H1 (cell line): ENCODE measurements at regions not wholly inside any gene's neighbourhood (a gene's known extent, or its start where the extent isn't known, plus 50 kb on each side); places are given as distances from the start of the nearest gene placed in this dataset.

Experiments
- CTCF ChIA-PET: fragments of 300-600 bp; sonication (Branson Sonifier 250); formaldehyde crosslinking; loops from one replicate; lab custom pipeline; 2021; ENCODE audit not compliant: partially characterized antibody; lab: Charles Lee
- POLR2A ChIA-PET: fragments of 300-600 bp; sonication (Branson Sonifier 250); formaldehyde crosslinking; loops from one replicate; lab custom pipeline; 2021; ENCODE audit warnings: inconsistent platforms; ENCODE audit not compliant: partially characterized antibody; lab: Charles Lee
- DNase-seq, 2 experiments: peaks; one replicate each; pipeline versions ENCODE4 v3.0.0 to v3.0.0-alpha.2; 2010 to 2022; ENCODE audit warnings: low spot score in 2 of 2, low read depth in 1 of 2, mixed read lengths in 1 of 2
- FAIRE-seq: peaks from 2 replicates; lab custom pipeline; 2011; peaks lifted over from hg19 to GRCh38; lab: Jason Lieb, UNC
- H2AFZ ChIP-seq: 2 replicates; pipeline ENCODE4 v1.8.1; 2012; ENCODE audit warnings: low read length, inconsistent platforms
- H2AK5ac ChIP-seq: 2 replicates; pipeline ENCODE4 v1.6.1; 2013; ENCODE audit warnings: low read depth, low read length
- H2BK120ac ChIP-seq: replicated peaks from 2 replicates; pipeline ENCODE3; 2013; ENCODE audit warnings: low read depth, low read length, inconsistent platforms
- H2BK12ac ChIP-seq: 2 replicates; pipeline ENCODE4 v1.6.1; 2013; ENCODE audit warnings: low read depth, low read length
- H2BK15ac ChIP-seq: 2 replicates; pipeline ENCODE4 v1.6.1; 2013; ENCODE audit warnings: low read length
- H2BK20ac ChIP-seq: 2 replicates; pipeline ENCODE4 v1.6.1; 2013; ENCODE audit warnings: low read length
- H2BK5ac ChIP-seq: 2 replicates; pipeline ENCODE4 v1.6.1; 2013; ENCODE audit warnings: low read depth, low read length
- H3K14ac ChIP-seq: 2 replicates; pipeline ENCODE4 v1.6.1; 2013; ENCODE audit warnings: inconsistent platforms; ENCODE audit not compliant: insufficient read length
- H3K18ac ChIP-seq: 2 replicates; pipeline ENCODE4 v1.6.1; 2013; ENCODE audit warnings: low read length; ENCODE audit errors: extremely low read depth
- H3K23ac ChIP-seq: 2 replicates; pipeline ENCODE4 v1.6.1; 2013; ENCODE audit warnings: inconsistent platforms; ENCODE audit not compliant: insufficient read length
- H3K23me2 ChIP-seq: 2 replicates; pipeline ENCODE4 v1.6.1; 2013; ENCODE audit warnings: low read depth, low read length
- H3K27ac ChIP-seq: 2 replicates; pipeline ENCODE4 v1.6.1; 2011; ENCODE audit warnings: low read depth, low read length, inconsistent platforms
- H3K27me3 ChIP-seq, 4 experiments: replicated peaks in 1 of 4; 1 replicate in 1 of 4; 2 replicates in 3 of 4; pipeline versions ENCODE4 v1.6.1 to v1.8.1; 2011 to 2013; ENCODE audit warnings: low read length in 3 of 4, mild to moderate bottlenecking in 3 of 4, inconsistent platforms in 2 of 4, mixed read lengths in 2 of 4, moderate library complexity in 1 of 4; ENCODE audit not compliant: control insufficient read depth in 3 of 4, insufficient read depth in 3 of 4; ENCODE audit errors: extremely low read depth in 1 of 4
- H3K36me3 ChIP-seq, 4 experiments: 2 replicates each; pipeline versions ENCODE4 v1.6.1 to v1.8.1; 2011 to 2013; ENCODE audit warnings: mild to moderate bottlenecking in 4 of 4, low read length in 3 of 4, moderate library complexity in 2 of 4, control low read depth in 1 of 4, inconsistent platforms in 1 of 4; ENCODE audit not compliant: insufficient read depth in 4 of 4, control insufficient read depth in 2 of 4
- H3K4ac ChIP-seq: replicated peaks from 2 replicates; pipeline ENCODE3; 2013; ENCODE audit warnings: low read length, low read depth, mixed read lengths, inconsistent platforms; ENCODE audit not compliant: insufficient read length
- H3K4me1 ChIP-seq, 4 experiments: replicated peaks in 1 of 4; 1 replicate in 1 of 4; 2 replicates in 3 of 4; pipeline versions ENCODE4 v1.6.1 to v1.8.1; 2011 to 2013; ENCODE audit warnings: low read length in 3 of 4, inconsistent platforms in 2 of 4, mixed read lengths in 1 of 4; ENCODE audit not compliant: insufficient read depth in 4 of 4, control insufficient read depth in 3 of 4
- H3K4me2 ChIP-seq, 2 experiments: 2 replicates each; pipeline versions ENCODE4 v1.6.1 to v1.8.1; 2011 to 2013; ENCODE audit warnings: low read depth in 2 of 2, low read length in 2 of 2, control low read depth in 1 of 2, inconsistent platforms in 1 of 2, mild to moderate bottlenecking in 1 of 2; ENCODE audit not compliant: insufficient read depth in 1 of 2
- H3K4me3 ChIP-seq, 4 experiments: fragments of 200-600, 300-600 bp in 1 of 4; sonication (generic), shearing (Covaris generic), sonication (Bioruptor Twin) in 1 of 4; 2 replicates each; pipeline versions ENCODE4 v1.5.1 to v1.8.1; 2011 to 2016; ENCODE audit warnings: low read length in 4 of 4, low read depth in 3 of 4, control low read depth in 2 of 4, inconsistent platforms in 2 of 4, mild to moderate bottlenecking in 2 of 4, mixed read lengths in 1 of 4, moderate library complexity in 1 of 4; ENCODE audit not compliant: insufficient read depth in 2 of 4; ENCODE audit errors: extremely low read depth in 1 of 4
- H3K56ac ChIP-seq: replicated peaks from 2 replicates; pipeline ENCODE3; 2013; ENCODE audit warnings: low read depth, mild to moderate bottlenecking, mixed read lengths, low read length, inconsistent platforms; ENCODE audit not compliant: insufficient read length
- H3K79me1 ChIP-seq: 2 replicates; pipeline ENCODE4 v1.6.1; 2013; ENCODE audit warnings: low read depth, low read length, control low read depth
- H3K79me2 ChIP-seq, 2 experiments: 2 replicates each; pipeline versions ENCODE4 v1.6.1 to v1.8.1; 2012 to 2013; ENCODE audit warnings: low read length in 2 of 2, mild to moderate bottlenecking in 2 of 2, inconsistent platforms in 1 of 2; ENCODE audit not compliant: insufficient read depth in 2 of 2, control insufficient read depth in 1 of 2
- H3K9ac ChIP-seq, 4 experiments: replicated peaks in 1 of 4; 1 replicate in 1 of 4; 2 replicates in 3 of 4; pipeline versions ENCODE4 v1.6.1 to v1.8.1; 2011 to 2013; ENCODE audit warnings: low read depth in 3 of 4, low read length in 3 of 4, control low read depth in 2 of 4, mild to moderate bottlenecking in 2 of 4, moderate library complexity in 2 of 4, inconsistent platforms in 1 of 4; ENCODE audit errors: extremely low read depth in 1 of 4
- H3K9me3 ChIP-seq, 2 experiments: 2 replicates each; pipeline versions ENCODE4 v1.6.1 to v1.8.1; 2012 to 2013; ENCODE audit warnings: mild to moderate bottlenecking in 2 of 2, moderate library complexity in 2 of 2, control low read depth in 1 of 2, inconsistent platforms in 1 of 2, low read depth in 1 of 2, low read length in 1 of 2, mixed read lengths in 1 of 2; ENCODE audit not compliant: insufficient read depth in 2 of 2
- H4K20me1 ChIP-seq, 2 experiments: replicated peaks in 1 of 2; 2 replicates each; pipeline versions ENCODE3 to v1.8.1; 2011 to 2013; ENCODE audit warnings: inconsistent platforms in 2 of 2, low read length in 2 of 2, mild to moderate bottlenecking in 1 of 2; ENCODE audit not compliant: insufficient read depth in 2 of 2, control insufficient read depth in 1 of 2
- H4K5ac ChIP-seq: 2 replicates; pipeline ENCODE4 v1.6.1; 2013; ENCODE audit warnings: low read length, low read depth, mixed read lengths, inconsistent platforms; ENCODE audit not compliant: insufficient read length
- H4K8ac ChIP-seq: 2 replicates; pipeline ENCODE4 v1.8.0; 2013; ENCODE audit warnings: mild to moderate bottlenecking, moderate library complexity, low read length, inconsistent platforms; ENCODE audit not compliant: insufficient read depth; ENCODE audit errors: extremely low read depth
- H4K91ac ChIP-seq: replicated peaks from 2 replicates; pipeline ENCODE3; 2013; ENCODE audit warnings: low read length, mixed read lengths, inconsistent platforms; ENCODE audit not compliant: insufficient read length
- CHD1 ChIP-seq: IDR thresholded peaks from 2 replicates; pipeline ENCODE4 v1.6.1; 2012; ENCODE audit warnings: low read depth, low read length, improper control_type of control experiment
- CHD2 ChIP-seq: IDR thresholded peaks from 2 replicates; pipeline ENCODE4 v1.6.1; 2012; ENCODE audit warnings: low read length, improper control_type of control experiment
- EGR1 ChIP-seq: IDR thresholded peaks from 2 replicates; pipeline ENCODE4 v1.6.1; 2011; ENCODE audit warnings: low read depth, low read length, borderline replicate concordance
- GABPA ChIP-seq: IDR thresholded peaks from 2 replicates; pipeline ENCODE4 v1.6.1; 2011; ENCODE audit warnings: mild to moderate bottlenecking, low read length, moderate library complexity, borderline replicate concordance; ENCODE audit not compliant: insufficient read depth
- JUND ChIP-seq: IDR thresholded peaks from 2 replicates; pipeline ENCODE4 v1.6.1; 2011; ENCODE audit warnings: mild to moderate bottlenecking, improper control_type of control experiment, low read length
- KDM1A ChIP-seq: fragments of 200-600, 300-600 bp; sonication (generic); IDR thresholded peaks from 2 replicates; pipeline ENCODE4 v1.7.1; 2016; ENCODE audit warnings: mild to moderate bottlenecking, low read length, borderline replicate concordance
- NANOG ChIP-seq: IDR thresholded peaks from 2 replicates; pipeline ENCODE4 v1.6.1; 2011; ENCODE audit warnings: low read length, low read depth, mild to moderate bottlenecking, inconsistent platforms; ENCODE audit not compliant: insufficient read depth, poor library complexity, severe bottlenecking
- PHF8 ChIP-seq: fragments of 200-600 bp; sonication (generic); conservative IDR thresholded peaks from 2 replicates; pipeline ENCODE4 v1.7.1; 2012; ENCODE audit warnings: low read depth, mild to moderate bottlenecking, inconsistent platforms, low read length, moderate library complexity
- POLR2AphosphoS5 ChIP-seq: IDR thresholded peaks from 2 replicates; pipeline ENCODE4 v1.6.1; 2011; ENCODE audit warnings: low read depth, low read length
- RXRA ChIP-seq: IDR thresholded peaks from 2 replicates; pipeline ENCODE4 v1.6.1; 2011; ENCODE audit warnings: low read depth, mild to moderate bottlenecking, low read length, moderate library complexity; ENCODE audit not compliant: insufficient read depth
- SIRT6 ChIP-seq: IDR thresholded peaks from one replicate; pipeline ENCODE4 v1.7.1; 2012; ENCODE audit warnings: low read length, inconsistent platforms
- SP1 ChIP-seq: IDR thresholded peaks from 2 replicates; pipeline ENCODE4 v1.6.1; 2011; ENCODE audit warnings: low read depth, low read length
- SRF ChIP-seq: IDR thresholded peaks from 2 replicates; pipeline ENCODE4 v1.6.1; 2011; ENCODE audit warnings: mild to moderate bottlenecking, low read depth, low read length, moderate library complexity
- TAF1 ChIP-seq: IDR thresholded peaks from 2 replicates; pipeline ENCODE4 v1.6.1; 2011; ENCODE audit warnings: mild to moderate bottlenecking, low read depth, low read length
- ZNF274 ChIP-seq: IDR thresholded peaks from 2 replicates; pipeline ENCODE4 v1.7.0; 2012; ENCODE audit warnings: low read length, borderline replicate concordance; ENCODE audit errors: extremely low read depth
- WGBS, 2 experiments: shearing (Covaris generic) in 1 of 2; methylation state at CpG; one replicate each; pipeline versions ENCODE4 v1.1.6 to v1.1.7; 2013 to 2015; ENCODE audit warnings: low lambda C conversion rate in 2 of 2, mixed read lengths in 2 of 2, inconsistent platforms in 1 of 2, low coverage in 1 of 2, missing lambda C conversion rate in 1 of 2; ENCODE audit not compliant: insufficient replicate concordance in 2 of 2, insufficient coverage in 1 of 2, insufficient read length in 1 of 2; ENCODE audit errors: extremely low coverage in 1 of 2, missing lambda C conversion rate in 1 of 2; 5-methylcytosine and 5-hydroxymethylcytosine counted together
- TF ChIP-seq, protein P1 (sequence below): IDR thresholded peaks from 2 replicates; pipeline ENCODE4 v1.6.1; 2012; ENCODE audit warnings: inconsistent platforms

- H4K8ac ChIP-seq = no peak overlapping the region
- peaks cover 0 to 6% (median 2%) of the 10 kb centered on the region in 4 experiments; a peak in 3 of 7 replicates for H3K4me1 ChIP-seq
- H3K56ac ChIP-seq = no peak overlapping the region
- no peaks in the 10 kb centered on the region for H3K79me2 ChIP-seq
- no peak overlapping the region for H2BK12ac ChIP-seq
- no peaks in the 10 kb centered on the region for H3K9me3 ChIP-seq
- no peak overlapping the region for H3K4me2 ChIP-seq
- DNase-seq (no peak), FAIRE-seq (no peak)
- no peak overlapping the region for H2BK20ac ChIP-seq
- 87% methylated on average over 7 of the region's 7 CpGs; no CpG with 5 or more reads in 1 of the 2 experiments for WGBS, 2 experiments
- no peak overlapping the region for H3K18ac ChIP-seq
- no peak overlapping the region for H3K4ac ChIP-seq
- no peak overlapping the region for H3K27ac ChIP-seq
- H2BK5ac ChIP-seq = no peak overlapping the region
- no peak overlapping the region for H3K23ac ChIP-seq
- H2AFZ ChIP-seq = no peak overlapping the region
- H3K36me3 ChIP-seq = no peaks in the 10 kb centered on the region
- H4K20me1 ChIP-seq = peaks cover 1 to 2% of the 10 kb centered on the region in 2 experiments
- no peaks in the 10 kb centered on the region for H3K27me3 ChIP-seq
- no peak overlapping the region for H2BK120ac ChIP-seq
- H3K14ac ChIP-seq = no peak overlapping the region
- H2AK5ac ChIP-seq = no peak overlapping the region
- no peak overlapping the region for H3K9ac ChIP-seq
- ChIA-PET POLR2A (no interaction called here), CTCF (interaction anchor here (1.1 to 1.7 kb wide), 3 partner anchors 16 to 60 kb away, joined by 3 to 5 read pairs (median 4); no protein-coding TSS in a partner anchor)
- no peaks in the 10 kb centered on the region for H3K79me1 ChIP-seq
- no peak overlapping the region for H4K5ac ChIP-seq
- no peak overlapping the region for H3K4me3 ChIP-seq
- no peak overlapping the region for H4K91ac ChIP-seq
- no peaks in the 10 kb centered on the region for H3K23me2 ChIP-seq
- no peak overlapping the region for H2BK15ac ChIP-seq
- TF ChIP-seq RXRA (no peak), KDM1A (no peak), TAF1 (no peak), ZNF274 (no peak), CHD2 (no peak), SRF (no peak), SIRT6 (no peak), EGR1 (no peak), PHF8 (no peak), NANOG (no peak), GABPA (no peak), JUND (no peak), POLR2AphosphoS5 (no peak), SP1 (no peak), CHD1 (no peak)
- TF ChIP-seq, protein P1, sequence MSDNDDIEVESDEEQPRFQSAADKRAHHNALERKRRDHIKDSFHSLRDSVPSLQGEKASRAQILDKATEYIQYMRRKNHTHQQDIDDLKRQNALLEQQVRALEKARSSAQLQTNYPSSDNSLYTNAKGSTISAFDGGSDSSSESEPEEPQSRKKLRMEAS = no peak
Observed at GRCh38 chr3:13140596-13140995, 67.4 kb upstream of the IQSEC1 start.
